KMS-11 (cell line): ENCODE measurements at regions not wholly inside any gene's neighbourhood (a gene's known extent, or its start where the extent isn't known, plus 50 kb on each side); places are given as distances from the start of the nearest gene placed in this dataset.

Experiments
- H2AFZ ChIP-seq: fragments of 200-600 bp; sonication (generic); 2 replicates; pipeline ENCODE4 v1.6.1; 2016; ENCODE audit warnings: antibody characterized with exemption, mixed run types, low read depth
- H3K27ac ChIP-seq: fragments of 200-600 bp; sonication (generic); 2 replicates; pipeline ENCODE4 v1.6.1; 2016; ENCODE audit warnings: mild to moderate bottlenecking, mixed run types
- H3K27me3 ChIP-seq: fragments of 200-600 bp; sonication (generic); 2 replicates; pipeline ENCODE4 v1.6.1; 2017; ENCODE audit warnings: mild to moderate bottlenecking, low read depth, mixed run types, moderate library complexity; ENCODE audit not compliant: insufficient read depth
- H3K36me3 ChIP-seq: fragments of 200-600 bp; sonication (generic); 2 replicates; pipeline ENCODE4 v1.6.1; 2017; ENCODE audit warnings: mild to moderate bottlenecking, mixed run types; ENCODE audit not compliant: insufficient read depth
- H3K4me1 ChIP-seq: fragments of 200-600 bp; sonication (generic); 2 replicates; pipeline ENCODE4 v1.6.1; 2016; ENCODE audit warnings: mild to moderate bottlenecking, low read depth, mixed run types; ENCODE audit not compliant: poor library complexity, severe bottlenecking
- H3K4me2 ChIP-seq: fragments of 200-600 bp; sonication (generic); 2 replicates; pipeline ENCODE4 v1.7.0; 2016; ENCODE audit warnings: mild to moderate bottlenecking, mixed run types
- H3K4me3 ChIP-seq: fragments of 200-600 bp; sonication (generic); IDR thresholded peaks from 2 replicates; pipeline ENCODE4 v1.6.1; 2017; ENCODE audit warnings: low read depth, low read length, mixed read lengths; ENCODE audit not compliant: insufficient read depth
- H3K79me2 ChIP-seq: fragments of 200-600 bp; sonication (generic); 2 replicates; pipeline ENCODE4 v1.6.1; 2016; ENCODE audit warnings: low read depth, mixed run types; ENCODE audit not compliant: insufficient read depth
- H3K9ac ChIP-seq: fragments of 200-600 bp; sonication (generic); 2 replicates; pipeline ENCODE4 v1.6.1; 2016; ENCODE audit warnings: mild to moderate bottlenecking, mixed run types
- H4K20me1 ChIP-seq: fragments of 200-600 bp; sonication (generic); 2 replicates; pipeline ENCODE4 v1.6.1; 2016; ENCODE audit warnings: mild to moderate bottlenecking, mixed run types; ENCODE audit not compliant: insufficient read depth
- CTCF ChIP-seq: fragments of 200-600 bp; sonication (generic); conservative IDR thresholded peaks from 2 replicates; pipeline ENCODE4 v1.6.1; 2017; ENCODE audit warnings: low read depth, mild to moderate bottlenecking, antibody characterized with exemption, low read length, moderate library complexity, mixed read lengths

GRCh38 chr4:8939840-8940742 is 68.5 kb upstream of the HMX1 start:
- H3K4me3 ChIP-seq, result no peak overlapping the region
- H3K9ac ChIP-seq, result no peak overlapping the region
- H3K79me2 ChIP-seq, result no peaks in the 10 kb centered on the region
- no peaks in the 10 kb centered on the region for H3K4me1 ChIP-seq
- H3K36me3 ChIP-seq, result no peaks in the 10 kb centered on the region
- no peak overlapping the region for H3K27ac ChIP-seq
- no peak overlapping the region for H3K4me2 ChIP-seq
- H3K27me3 ChIP-seq, result no peaks in the 10 kb centered on the region; the same call in 1 of the 2 replicates
- no peak overlapping the region for H2AFZ ChIP-seq
- no peaks in the 10 kb centered on the region for H4K20me1 ChIP-seq
- no peak for TF ChIP-seq CTCF

GRCh38 chr4:8939160-8939839 is 67.7 kb upstream of the HMX1 start:
- TF ChIP-seq CTCF, result no peak
- no peak overlapping the region for H3K4me3 ChIP-seq
- no peak overlapping the region for H3K9ac ChIP-seq
- no peak overlapping the region for H3K4me2 ChIP-seq
- no peaks in the 10 kb centered on the region for H3K79me2 ChIP-seq
- no peaks in the 10 kb centered on the region for H3K4me1 ChIP-seq
- H3K36me3 ChIP-seq, result no peaks in the 10 kb centered on the region
- no peak overlapping the region for H3K27ac ChIP-seq
- no peaks in the 10 kb centered on the region; the same call in 1 of the 2 replicates for H3K27me3 ChIP-seq
- no peaks in the 10 kb centered on the region for H4K20me1 ChIP-seq
- no peak overlapping the region for H2AFZ ChIP-seq

GRCh38 chr4:8938623-8939022 is 67.0 kb upstream of the HMX1 start:
- no peaks in the 10 kb centered on the region for H3K79me2 ChIP-seq
- no peak overlapping the region for H3K4me2 ChIP-seq
- TF ChIP-seq CTCF, result no peak
- no peaks in the 10 kb centered on the region for H4K20me1 ChIP-seq
- no peak overlapping the region for H2AFZ ChIP-seq
- no peak overlapping the region for H3K4me3 ChIP-seq
- H3K27me3 ChIP-seq, result no peaks in the 10 kb centered on the region
- no peak overlapping the region for H3K27ac ChIP-seq
- no peaks in the 10 kb centered on the region for H3K4me1 ChIP-seq
- H3K36me3 ChIP-seq, result no peaks in the 10 kb centered on the region
- no peak overlapping the region for H3K9ac ChIP-seq

- H4K20me1 ChIP-seq, result no peaks in the 10 kb centered on the region
- no peak overlapping the region for H3K27ac ChIP-seq
- H3K36me3 ChIP-seq, result no peaks in the 10 kb centered on the region
- no peaks in the 10 kb centered on the region for H3K79me2 ChIP-seq
- no peak overlapping the region for H3K4me2 ChIP-seq
- no peak overlapping the region for H3K9ac ChIP-seq
- H3K4me1 ChIP-seq, result no peaks in the 10 kb centered on the region
- TF ChIP-seq CTCF, result no peak
- no peaks in the 10 kb centered on the region for H3K27me3 ChIP-seq
- no peak overlapping the region for H3K4me3 ChIP-seq
- H2AFZ ChIP-seq, result no peak overlapping the region
Measured at GRCh38 chr4:8938137-8938536, 66.5 kb upstream of the HMX1 start.
